ENCODE measurements at regions not wholly inside any gene's neighbourhood (a gene's known extent, or its start where the extent isn't known, plus 50 kb on each side); places are given as distances from the start of the nearest gene placed in this dataset.

DNA sequence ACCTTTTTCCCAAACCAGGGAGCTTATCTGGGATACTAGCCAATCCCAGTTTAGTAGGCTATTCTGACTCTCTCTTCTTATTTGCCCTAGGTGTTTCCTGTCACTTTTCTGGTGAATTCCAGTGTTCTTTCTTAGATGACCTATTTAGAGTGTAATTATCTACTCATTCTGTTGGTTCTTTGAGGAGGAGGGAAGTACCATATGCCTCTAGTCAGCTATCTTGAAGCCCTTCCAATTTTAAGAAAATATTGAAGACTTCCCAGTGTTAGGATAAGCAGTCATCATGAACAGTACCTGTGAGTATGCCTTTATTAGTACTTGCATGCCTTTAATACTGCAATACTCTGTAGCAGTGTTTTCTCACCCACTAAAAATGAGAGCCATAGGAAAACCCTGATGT is 724.3 kb upstream of the SLITRK1 start:
- TF ChIP-seq POLR2A (IDR thresholded peaks at IDR 0.05; ENCODE audit: low read depth, low read length), result no peak
- TF ChIP-seq PAX5 (IDR thresholded peaks at IDR 0.05; ENCODE audit: insufficient read depth, low read length, severe bottlenecking), result no peak
- no peak for TF ChIP-seq TAF1 (IDR thresholded peaks at IDR 0.05; ENCODE audit: low read depth, low read length)
- TF ChIP-seq POLR2AphosphoS5 (IDR thresholded peaks at IDR 0.05; ENCODE audit: low read depth, low read length), result no peak

Measured in GM12891 (cell line).